ENCODE measurements at regions not wholly inside any gene's neighbourhood (a gene's known extent, or its start where the extent isn't known, plus 50 kb on each side); places are given as distances from the start of the nearest gene placed in this dataset.
A peak's percentile ranks its signal among the peaks of the same experiment; 100 is the strongest.
"Not testable (repeated sequence)": the region's sequence is repeated elsewhere in the genome, so short reads cannot be mapped to it uniquely, and the experiment has no call there.

DNA sequence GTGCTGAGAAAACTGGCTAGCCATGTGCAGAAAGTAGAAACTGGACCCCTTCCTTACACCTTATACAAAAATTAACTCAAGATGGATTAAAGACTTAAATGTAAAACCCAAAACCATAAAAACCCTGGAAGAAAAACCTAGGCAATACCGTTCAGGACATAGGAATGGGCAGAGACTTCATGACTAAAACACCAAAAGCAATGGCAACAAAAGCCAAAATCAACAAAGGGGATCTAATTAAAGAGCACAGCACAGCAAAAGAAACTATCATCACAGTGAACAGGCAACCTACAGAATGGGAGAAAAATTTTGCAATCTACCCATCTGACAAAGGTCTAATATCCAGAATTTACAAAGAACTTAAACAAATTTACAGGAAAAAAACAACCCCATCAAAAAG is 575.2 kb upstream of the ADAMTS5 start:
- DNase-seq (ENCODE audit: low read depth in 4 of 4, low spot score in 2 of 4), result not testable (repeated sequence)

DNA sequence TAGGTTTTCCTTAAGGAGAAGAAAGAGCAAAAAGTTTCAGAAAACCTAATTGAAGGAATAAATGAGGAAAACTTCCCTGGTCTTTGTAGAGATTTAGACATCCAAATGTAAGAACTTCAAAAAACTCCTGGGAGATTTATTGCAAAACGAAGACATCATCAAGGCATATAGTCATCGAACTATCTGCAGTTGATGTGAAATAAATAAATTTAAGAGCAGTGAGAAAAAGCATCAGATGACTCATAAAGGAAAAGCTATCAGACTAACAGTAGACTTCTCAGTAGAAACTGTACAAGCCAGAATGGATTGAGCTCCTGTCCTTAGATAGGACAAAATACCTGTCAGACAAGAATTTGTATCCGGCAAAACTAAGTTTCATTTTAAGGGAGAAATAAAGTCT is 569.4 kb upstream of the ADAMTS5 start:
- no peak for DNase-seq (ENCODE audit: low read depth in 4 of 4, low spot score in 2 of 4)

DNA sequence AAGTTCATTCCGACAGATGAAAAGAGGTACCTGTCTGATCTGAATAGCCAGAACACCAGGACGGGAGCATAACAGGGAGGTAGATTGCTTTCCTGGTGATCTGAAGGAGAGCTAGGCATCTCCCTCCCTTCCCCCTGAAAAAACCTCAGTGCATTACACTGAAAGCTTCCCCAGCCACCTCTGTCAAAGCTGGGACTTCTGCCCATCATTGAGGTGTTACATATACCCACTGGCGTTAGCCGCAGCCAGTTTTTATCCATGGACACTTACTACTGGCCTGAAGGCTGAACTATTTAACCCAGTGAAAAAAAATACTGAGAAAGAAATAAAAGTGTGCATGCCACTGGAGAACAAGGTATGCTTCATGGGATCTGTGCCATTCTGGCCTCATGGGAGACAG is 568.3 kb upstream of the ADAMTS5 start:
- DNase-seq (ENCODE audit: low read depth in 4 of 4, low spot score in 2 of 4), result no peak

DNA sequence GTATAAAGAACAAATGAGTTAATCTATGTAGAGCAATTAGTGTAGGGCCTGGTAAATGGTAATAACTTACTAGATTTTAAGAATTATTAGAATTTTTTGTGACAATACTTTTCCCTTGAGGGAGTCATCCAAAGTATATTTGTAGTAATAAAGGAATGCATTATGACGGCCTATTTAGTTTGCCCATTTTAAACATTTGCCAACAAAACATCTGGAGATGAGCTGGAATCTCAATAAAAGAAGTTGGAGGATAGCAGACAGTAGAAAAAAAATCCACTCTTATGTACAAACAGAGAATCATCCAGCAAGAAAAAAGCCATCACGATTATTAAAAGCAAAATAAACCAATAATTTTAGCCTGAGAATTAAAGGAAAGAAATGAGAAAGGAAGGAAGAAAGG is 567.3 kb upstream of the ADAMTS5 start:
- DNase-seq (ENCODE audit: low read depth in 4 of 4, low spot score in 2 of 4), result no peak

DNA sequence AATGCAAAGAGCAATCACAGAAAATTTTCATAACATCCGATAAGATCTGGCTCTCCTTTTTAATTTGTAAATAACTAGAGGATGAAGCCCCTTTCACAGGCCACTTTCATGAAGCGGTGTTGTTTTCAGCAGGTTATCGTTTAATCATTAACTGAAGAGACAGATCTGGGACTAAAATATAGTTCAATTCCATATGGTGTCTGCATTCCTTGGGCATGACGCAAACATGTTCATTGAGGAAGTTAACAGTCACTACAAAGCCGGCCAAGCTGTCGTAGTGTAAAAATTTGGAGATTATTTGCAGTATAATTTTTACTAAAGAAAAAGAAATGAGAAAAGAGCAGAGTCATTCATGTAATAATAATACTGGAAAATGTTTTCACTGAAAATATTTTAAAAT is 565.2 kb upstream of the ADAMTS5 start:
- peak in 3 of 4 donors; percentile 2 to 24 (median 6) for DNase-seq (ENCODE audit: low read depth in 4 of 4, low spot score in 2 of 4)

DNA sequence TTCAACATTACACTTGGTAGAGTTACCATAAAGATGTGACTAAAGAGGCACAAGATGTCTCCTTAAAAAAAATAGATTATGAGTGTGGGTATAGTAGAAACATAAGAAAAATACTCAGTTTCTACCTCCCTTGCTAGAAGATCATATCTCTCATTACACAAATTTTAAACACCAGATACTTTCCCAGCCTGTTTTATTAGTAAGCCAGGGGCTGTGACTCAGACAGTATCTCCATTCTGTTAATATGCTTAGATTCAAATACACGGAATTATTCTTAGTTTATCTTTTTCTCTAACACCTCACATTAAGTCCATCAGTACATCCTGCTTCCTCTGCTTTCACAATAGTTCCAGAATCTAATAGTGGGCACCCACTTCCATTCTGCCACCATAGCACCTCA is 561.8 kb upstream of the ADAMTS5 start:
- no peak for DNase-seq (ENCODE audit: low read depth in 4 of 4, low spot score in 2 of 4)

DNA sequence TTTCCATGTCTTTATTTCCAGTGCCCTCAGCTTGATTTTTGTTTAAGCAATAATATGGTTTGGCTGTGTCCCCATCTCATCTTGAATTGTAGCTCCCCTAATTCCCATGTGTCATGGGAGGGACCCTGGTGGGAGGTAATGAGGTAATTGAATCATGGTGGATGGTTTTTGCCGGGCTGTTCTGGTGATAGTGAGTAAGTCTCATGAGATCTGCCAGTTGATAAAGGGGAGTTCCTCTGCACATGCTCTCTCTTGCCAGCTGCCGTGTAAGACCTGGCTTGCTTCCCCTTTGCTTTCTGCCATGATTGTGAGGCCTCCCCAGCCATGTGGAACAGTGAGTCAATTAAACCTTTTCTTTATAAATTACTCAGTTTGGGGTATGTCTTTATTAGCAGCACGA is 559.6 kb upstream of the ADAMTS5 start:
- no peak for DNase-seq (ENCODE audit: low read depth in 4 of 4, low spot score in 2 of 4)

DNA sequence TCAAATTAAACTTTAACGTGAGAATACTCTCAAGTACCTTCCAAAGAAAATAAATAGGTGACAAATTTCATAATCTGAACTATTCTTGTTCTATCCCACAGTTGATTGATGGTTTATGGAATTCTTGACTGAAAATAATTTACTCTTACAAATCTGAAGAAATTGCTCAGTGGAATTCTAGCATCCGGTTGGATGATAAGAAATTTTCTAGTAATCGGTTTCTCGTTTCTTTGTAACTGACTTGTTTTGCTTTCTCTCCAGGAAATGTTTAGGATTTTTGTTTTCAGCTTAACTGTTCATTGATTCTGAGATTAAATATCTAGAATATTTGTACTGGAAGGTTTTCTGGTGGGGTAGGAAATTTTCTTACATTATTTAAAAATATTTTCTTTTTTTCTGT is 558.9 kb upstream of the ADAMTS5 start:
- no peak for DNase-seq (ENCODE audit: low read depth in 4 of 4, low spot score in 2 of 4)

DNA sequence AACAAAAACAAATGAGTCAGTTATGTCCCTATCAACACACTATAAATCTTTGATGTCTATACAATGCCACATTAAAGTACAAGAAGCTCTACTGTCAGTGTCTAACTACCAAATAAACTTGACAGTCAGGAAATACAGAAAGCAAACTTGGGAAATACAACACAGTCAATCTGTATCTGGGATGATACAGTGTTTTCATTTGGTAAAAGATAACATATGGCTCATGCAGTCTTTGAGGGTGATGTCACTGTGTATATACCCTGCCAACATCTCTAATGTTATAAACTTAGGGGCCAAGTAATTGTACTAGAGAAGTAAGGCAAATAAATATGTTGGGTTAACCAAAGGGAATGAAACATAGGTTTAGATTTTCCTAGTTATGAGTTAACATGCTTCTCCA is 552.5 kb upstream of the ADAMTS5 start:
- DNase-seq (ENCODE audit: low read depth in 4 of 4, low spot score in 2 of 4), result no peak

DNA sequence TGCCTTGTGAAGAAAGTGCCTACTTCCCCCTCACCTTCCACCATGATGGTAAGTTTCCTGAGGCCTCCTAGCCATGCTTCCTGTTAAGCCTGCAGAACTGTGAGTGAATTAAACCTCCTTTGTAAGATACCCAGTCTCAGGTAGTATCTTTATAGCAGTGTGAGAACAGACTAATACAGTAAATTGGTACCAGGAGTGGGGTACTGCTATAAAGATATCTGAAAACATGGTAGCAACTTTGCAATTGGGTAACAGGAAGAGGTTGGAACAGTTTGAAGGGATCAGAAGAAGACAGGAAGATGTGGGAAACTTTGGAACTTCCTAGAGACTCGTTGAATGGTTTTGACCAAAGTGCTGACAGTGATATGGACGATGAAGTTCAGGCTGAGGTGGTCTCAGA is 550.3 kb upstream of the ADAMTS5 start:
- not testable (repeated sequence) for DNase-seq (ENCODE audit: low read depth in 4 of 4, low spot score in 2 of 4)

DNA sequence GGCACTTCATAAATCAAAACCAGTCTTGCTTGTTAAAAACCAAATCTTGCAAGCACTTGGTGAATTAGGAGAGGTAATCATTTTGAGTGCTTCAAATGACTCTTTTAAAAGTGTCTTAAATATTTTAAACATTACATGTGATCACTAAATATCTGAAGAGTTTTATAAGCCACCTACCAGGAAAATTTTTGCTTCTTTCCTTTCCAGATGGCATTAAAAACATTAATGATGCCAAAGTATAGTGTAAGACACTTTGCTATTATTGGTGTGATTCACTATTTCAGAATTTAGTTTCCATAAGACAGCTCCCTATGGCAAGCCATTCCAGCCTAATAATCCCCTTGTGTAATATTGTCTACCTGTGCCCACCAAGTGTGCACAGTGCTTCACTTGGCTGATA is 548.8 kb upstream of the ADAMTS5 start:
- DNase-seq (ENCODE audit: low read depth in 4 of 4, low spot score in 2 of 4), result no peak

DNA sequence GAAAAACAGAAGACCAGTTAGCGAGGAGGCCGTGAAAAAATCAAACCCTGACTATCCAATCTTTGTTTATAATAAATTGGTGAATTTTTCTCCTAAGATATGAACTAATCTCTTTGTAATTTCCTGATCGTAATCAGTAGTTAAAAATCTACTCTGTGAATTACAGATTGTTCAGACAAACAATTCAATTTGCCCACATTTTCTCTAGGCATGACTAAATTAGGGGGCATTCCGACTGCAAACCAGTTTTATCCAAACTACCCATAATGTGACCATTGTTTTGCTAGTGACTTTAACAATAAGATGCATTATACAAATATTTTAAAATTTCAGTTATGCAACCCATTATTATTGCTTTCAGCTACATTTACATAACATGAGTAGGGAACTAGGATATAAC is 546.9 kb upstream of the ADAMTS5 start:
- no peak for DNase-seq (ENCODE audit: low read depth in 4 of 4, low spot score in 2 of 4)

DNA sequence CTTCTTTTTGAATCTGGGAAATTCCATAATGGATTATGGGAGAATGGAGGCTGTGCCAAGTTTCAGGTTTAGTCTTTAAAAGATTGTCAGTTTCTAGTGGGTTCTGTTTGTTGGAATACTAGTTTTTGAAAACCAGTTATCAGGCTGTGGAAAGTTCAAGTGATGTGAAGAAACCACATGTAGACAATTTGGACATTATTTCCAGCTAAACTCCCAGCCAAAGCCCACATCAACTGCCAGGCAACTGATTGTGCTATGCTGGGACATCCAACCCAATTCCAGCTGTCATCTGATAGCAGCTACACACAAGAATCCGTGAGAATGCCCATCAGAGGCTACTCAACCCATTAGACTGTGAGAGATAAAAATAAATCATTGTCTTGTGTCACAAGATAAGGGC is 546.1 kb upstream of the ADAMTS5 start:
- DNase-seq (ENCODE audit: low read depth in 4 of 4, low spot score in 2 of 4), result no peak

DNA sequence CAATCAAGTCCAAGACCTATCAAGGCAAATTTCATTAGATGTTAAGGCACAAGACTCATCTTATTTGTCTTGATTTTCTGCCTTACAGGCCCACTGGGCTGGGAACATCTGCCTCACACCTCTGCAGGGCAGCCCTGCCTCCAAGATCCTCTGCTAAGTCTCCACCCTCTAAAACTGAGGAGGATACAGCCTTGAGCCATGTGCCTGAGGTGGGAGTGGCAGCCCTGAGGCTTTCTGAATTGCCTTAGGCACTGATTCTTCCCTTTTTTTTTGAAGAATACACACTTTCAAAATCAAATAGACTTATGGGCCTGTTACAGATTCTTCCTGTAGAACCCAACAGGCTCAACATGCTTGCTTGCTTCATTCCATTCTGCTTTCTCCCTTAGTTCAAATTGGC is 544.3 kb upstream of the ADAMTS5 start:
- DNase-seq (ENCODE audit: low read depth in 4 of 4, low spot score in 2 of 4), result no peak

DNA sequence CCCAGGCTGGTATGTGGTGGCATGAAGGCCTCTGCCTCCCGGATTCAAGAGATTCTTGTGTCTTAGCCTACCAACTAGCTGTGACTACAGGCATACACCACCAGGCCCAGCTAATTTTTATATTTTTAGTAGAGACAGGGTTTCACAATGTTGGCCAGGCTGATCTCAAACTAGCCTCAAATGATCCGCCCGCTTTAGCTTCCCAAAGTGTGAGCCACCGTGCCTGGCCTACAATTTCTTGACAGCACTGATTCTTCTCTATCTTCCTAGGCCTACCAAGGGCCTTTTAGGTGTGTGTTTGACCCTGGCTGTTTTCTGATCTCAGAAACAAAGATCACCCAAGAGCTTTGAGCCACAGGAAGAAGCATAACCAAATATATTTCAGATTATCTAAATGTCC is 540.8 kb upstream of the ADAMTS5 start:
- DNase-seq (ENCODE audit: low read depth in 4 of 4, low spot score in 2 of 4), result no peak

DNA sequence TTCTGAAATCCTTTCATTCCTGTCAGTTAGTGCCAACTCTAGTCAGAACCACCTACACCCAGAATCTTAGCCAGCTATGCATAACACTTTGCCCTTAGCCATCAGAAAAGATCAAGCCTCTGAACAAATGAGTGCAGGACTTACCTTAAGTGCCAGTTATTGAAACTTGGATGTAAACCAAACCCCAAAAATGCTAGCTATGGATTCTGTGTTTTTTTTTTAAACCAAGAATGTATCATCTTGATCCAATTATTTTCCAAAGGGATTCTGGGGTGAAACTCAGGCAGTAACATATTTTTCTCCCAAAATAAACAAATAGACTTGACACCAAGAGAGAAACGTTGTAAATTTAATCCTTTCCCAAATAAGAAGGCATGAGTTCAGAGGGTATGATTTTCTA is 538.6 kb upstream of the ADAMTS5 start:
- DNase-seq (ENCODE audit: low read depth in 4 of 4, low spot score in 2 of 4), result no peak

DNA sequence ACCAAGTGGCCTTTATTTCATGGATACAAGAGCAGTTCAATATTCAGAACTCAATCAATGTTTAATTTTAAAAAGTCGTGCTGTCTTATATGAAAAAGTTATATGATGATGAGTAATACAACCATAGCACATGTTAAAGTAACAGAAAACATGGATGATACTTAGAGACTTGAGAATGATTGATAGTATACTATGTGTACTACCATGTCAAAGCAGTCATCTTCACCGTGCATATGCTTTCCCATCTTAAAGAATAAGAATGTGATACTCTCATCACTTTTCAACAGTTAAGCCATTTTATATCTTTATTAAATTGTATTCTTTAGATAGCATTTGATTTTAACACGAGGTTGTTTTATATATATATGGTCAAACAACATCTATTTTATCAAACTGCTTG is 535.9 kb upstream of the ADAMTS5 start:
- DNase-seq (ENCODE audit: low read depth in 4 of 4, low spot score in 2 of 4), result no peak

DNA sequence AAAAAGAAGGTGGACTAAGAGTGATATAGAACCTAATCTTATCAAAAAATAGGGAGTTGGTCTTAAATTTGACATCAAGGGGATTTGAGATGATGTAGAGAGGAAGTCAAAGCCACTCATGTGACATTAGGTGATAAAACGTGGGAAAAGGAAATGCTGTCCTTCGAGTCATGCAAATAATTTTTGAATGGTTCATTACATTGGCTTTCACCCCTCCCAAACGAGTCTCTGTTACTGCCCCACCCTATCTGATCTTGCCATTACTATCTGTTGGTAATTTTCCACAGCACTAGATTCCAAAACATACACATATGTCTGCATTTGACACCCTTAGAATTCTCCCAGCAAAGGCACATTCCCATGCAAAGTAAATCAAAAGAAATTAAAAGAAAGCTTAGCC is 531.1 kb upstream of the ADAMTS5 start:
- no peak for DNase-seq (ENCODE audit: low read depth in 4 of 4, low spot score in 2 of 4)

DNA sequence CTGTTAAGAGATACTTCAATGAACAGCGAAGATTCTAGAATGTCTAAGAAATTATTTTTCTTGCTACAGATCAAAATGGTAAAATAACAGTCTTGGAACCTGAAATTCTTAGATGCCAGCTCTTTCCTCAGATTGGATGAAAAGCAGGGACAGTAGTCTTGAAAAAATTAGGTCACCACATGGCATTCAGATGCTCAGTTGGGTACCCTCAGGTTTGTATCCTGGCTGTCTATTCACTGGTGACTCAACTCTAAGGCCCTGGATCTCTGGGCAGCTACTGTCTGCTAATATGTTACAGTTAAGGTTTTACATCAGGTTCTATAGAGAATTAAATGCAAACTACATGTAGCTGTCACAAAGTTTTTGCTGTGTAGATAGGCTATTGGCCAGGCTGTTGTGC is 528.9 kb upstream of the ADAMTS5 start:
- no peak for DNase-seq (ENCODE audit: low read depth in 4 of 4, low spot score in 2 of 4)

DNA sequence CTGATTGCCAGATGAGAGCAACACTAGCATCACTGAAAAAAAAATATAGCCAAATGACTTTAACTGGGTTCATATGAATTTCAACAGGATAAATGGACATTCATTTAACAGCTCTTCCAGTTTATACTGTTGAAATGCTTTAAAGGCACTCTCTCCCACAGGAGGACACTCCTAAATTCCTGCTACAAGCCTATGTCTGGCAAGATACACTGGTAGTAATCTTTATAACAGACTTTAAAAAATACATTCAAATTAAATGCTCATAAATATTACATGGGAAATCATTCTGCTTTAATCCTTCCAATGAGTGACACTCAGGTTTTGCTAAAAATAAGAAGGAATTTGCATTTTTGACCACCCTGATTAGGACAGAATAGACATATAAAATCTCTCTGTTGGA is 526.7 kb upstream of the ADAMTS5 start:
- DNase-seq (ENCODE audit: low read depth in 4 of 4, low spot score in 2 of 4), result no peak

DNA sequence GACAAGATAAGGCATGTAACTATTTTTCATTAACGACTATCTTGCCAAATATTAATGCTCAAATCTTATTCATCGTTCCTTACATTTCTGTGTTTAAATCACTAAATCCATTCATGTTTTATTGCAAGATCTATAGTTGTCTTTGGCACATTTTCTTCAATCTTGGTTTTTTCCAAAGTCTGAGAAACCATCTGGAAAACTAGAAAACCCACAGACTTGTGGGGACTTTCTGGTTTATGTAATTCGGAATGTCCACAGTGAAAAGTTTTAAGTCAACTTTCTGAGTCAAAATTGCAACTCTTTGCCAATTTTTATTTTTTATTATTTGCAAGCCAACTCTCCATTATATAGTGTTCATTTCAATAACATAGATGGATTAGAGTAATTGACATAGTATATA is 520.8 kb upstream of the ADAMTS5 start:
- DNase-seq (ENCODE audit: low read depth in 4 of 4, low spot score in 2 of 4), result no peak

DNA sequence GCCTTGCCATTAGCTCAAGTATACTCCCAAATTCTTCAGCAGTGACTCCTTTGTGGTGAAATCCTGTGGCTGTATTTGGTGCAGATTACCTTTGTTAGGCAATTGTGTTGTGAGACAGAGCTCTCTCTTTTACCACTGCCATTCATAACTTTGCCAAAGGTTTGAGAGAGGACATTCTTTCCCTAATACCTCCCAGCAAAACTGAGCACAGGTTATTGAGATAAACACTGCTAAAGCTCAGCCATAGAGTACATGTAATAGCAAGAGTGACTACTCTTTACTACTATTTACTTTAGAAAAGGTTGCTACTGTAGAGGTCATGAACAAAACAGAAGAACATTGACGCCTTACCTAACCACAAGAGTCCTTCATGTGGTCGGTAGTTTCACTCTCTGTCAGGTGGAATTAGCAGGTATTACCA is 514.0 kb upstream of the ADAMTS5 start:
- DNase-seq (ENCODE audit: low read depth in 4 of 4, low spot score in 2 of 4), result no peak

DNA sequence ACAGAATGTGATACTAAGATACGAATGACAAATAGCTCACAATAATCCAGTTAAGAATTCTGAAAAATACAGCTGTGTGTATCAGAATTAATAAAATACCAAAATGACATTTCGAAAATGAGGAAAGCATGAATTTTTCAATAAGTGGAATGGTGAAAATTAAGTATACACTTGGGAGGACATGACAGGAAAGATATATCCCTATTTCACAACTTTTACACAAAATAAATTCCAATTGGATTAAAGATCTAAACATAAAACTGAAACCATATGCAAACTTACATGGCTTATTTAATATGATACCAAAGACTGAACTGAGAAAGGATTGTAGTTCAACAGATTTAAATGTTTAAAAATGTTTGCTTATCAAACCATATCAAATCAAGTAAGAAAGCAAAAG is 510.4 kb upstream of the ADAMTS5 start:
- no peak for DNase-seq (ENCODE audit: low read depth in 4 of 4, low spot score in 2 of 4)

DNA sequence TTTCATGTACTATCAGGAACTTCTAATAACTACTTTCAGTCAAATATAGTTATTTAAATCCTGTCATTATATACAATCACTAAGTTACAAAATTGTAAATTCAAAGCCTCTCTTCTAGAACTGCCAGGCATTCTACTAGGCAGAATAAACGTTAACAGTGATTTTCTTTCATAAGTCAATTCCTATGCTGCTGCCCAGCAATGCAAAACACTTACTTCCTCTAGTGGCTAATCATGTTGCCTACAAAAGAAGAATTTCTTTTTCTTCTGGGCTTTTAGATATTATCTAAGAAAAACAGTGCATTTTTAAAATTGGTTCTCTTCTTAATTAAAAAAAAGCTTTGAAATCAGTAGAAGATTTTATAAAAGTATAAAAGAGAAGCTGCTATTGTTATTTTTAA is 509.8 kb upstream of the ADAMTS5 start:
- DNase-seq (ENCODE audit: low read depth in 4 of 4, low spot score in 2 of 4), result no peak

Measured in left renal cortex interstitium (tissue), 4 donors.